ENCODE measurements at regions not wholly inside any gene's neighbourhood (a gene's known extent, or its start where the extent isn't known, plus 50 kb on each side); places are given as distances from the start of the nearest gene placed in this dataset.
"Not testable (repeated sequence)": the region's sequence is repeated elsewhere in the genome, so short reads cannot be mapped to it uniquely, and the experiment has no call there.

GRCh38 chr5:8491254-8491653 is 622.3 kb downstream of the MTRR start:
- DNase-seq, result no peak

GRCh38 chr5:8493176-8493575 is 624.2 kb downstream of the MTRR start:
- DNase-seq, result no peak

GRCh38 chr5:8500426-8500825 is 631.5 kb downstream of the MTRR start:
- DNase-seq, result no peak

GRCh38 chr5:8505196-8505595 is 636.2 kb downstream of the MTRR start:
- no peak for DNase-seq

- no peak for DNase-seq
These were observed 639.3 kb downstream of the MTRR start for GRCh38 chr5:8508231-8508630.

DNA sequence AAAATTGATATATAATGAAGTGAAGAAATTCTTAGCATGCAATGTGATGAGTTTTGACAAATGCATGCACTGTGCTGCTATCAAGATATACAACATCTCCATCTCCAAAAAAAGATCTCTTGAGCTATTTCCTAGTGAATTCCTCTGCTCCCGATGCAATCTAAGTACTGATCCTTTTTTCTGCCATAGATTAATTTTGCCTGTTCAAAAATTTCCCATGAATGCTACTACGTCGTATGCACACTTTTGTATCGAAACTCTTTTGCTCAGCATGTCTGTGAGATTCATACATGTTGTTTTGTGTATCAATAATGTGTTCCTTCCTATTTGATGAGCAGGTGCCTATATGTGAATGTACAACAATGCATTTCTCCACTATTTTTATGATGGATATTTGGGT is 647.4 kb downstream of the MTRR start:
- DNase-seq, result no peak

DNA sequence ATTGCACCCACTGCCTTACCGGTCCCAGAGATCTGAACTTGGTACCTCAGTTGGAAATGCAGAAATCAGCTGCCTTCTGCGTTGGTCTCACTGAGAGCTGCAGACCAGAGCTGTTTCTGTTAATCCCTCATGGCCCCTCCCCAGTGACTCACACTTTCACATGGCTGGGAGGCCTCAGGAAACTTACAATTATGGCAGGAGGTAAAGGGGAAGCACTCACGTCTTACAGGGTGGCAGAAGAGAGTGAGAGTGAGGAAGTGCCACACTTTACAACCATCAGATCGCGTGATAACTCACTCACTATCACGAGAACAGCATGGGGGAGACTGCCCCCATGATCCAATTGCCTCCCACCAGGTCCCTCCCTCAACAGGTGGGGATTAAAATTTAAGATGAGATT is 648.5 kb downstream of the MTRR start:
- no peak for DNase-seq

DNA sequence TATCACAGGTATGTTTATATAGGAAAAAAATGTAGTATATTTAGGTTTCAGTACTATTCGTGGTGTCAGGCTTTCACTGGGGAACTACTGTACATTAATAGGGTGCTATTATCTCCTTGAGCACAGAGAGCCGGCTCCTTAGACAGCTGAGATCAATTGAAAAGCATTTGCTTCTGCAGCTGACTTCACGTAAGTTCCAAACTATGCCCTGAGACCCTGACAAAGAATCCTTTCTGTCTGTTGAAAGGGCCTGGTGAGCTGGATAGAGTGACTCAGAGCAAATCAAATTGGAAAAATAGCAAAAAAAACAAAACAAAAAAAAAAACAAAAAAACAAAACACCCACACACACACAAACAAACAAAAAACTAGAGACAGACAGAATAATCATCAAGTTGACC is 652.0 kb downstream of the MTRR start:
- no peak for DNase-seq

DNA sequence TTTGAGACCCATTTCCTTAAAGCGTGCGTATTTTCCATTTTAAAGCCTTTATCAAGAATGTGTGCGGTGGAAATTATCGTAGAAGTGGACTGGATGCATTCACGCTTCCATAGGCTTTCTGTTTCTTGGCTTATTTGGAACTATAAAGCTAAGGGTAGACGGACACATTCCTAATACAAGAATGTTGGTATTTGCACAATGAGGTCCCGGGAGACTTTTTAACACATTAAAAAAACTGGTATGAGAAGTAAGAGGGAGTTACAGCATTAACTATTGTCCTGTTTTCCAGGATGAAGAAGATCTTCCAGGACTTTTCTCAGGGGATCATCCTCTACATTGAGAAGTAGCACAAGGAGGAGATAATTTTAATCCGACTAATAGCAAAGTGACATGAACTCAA is 653.0 kb downstream of the MTRR start:
- DNase-seq, result no peak

- no peak for DNase-seq
These were observed 653.7 kb downstream of the MTRR start for GRCh38 chr5:8522646-8523045.

GRCh38 chr5:8523501-8523900 is 654.6 kb downstream of the MTRR start:
- DNase-seq, result no peak

GRCh38 chr5:8525819-8526218 is 656.9 kb downstream of the MTRR start:
- DNase-seq, result no peak

GRCh38 chr5:8528106-8528505 is 659.2 kb downstream of the MTRR start:
- DNase-seq, result no peak

- no peak for DNase-seq
These were observed 669.9 kb downstream of the MTRR start for GRCh38 chr5:8538821-8539220.

DNA sequence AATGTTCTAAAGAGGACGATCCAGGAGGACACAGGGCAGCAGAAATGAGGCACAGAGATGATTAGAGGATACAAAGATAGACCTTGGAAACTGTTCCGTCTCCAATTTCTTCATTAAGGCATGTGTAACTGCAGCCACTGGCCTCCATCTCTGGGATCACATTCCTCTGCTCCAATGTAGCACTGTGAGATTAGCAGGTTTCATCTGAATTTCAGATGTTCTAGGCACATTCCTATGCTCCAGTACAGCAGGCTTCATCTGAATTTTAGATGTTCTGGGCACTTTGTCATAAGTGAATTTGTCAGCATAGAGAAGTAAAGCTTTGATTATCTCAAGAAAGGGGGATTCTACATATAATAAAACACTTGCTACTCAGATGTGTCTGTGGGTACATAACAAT is 671.4 kb downstream of the MTRR start:
- no peak for DNase-seq

DNA sequence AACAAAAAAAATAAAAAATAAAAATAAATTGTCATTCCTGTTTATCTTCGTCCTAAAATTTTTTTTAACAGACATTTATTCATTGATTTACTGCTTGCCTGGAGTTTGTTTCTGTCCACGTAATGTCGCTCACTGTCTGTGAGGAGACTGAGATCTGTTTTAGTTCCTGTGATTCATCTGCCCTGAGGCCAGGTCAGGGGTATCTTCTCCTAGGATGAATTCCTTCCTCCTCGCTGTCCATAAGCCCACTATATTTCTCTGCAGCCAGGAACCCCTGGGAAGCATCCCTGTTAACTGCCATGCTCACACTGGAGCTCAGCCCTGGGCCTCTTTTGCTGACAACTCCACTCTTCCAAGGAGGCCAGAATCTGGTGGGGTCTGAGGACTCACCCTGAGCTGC is 682.0 kb downstream of the MTRR start:
- no peak for DNase-seq

GRCh38 chr5:8553364-8553763 is 684.4 kb downstream of the MTRR start:
- DNase-seq, result no peak

DNA sequence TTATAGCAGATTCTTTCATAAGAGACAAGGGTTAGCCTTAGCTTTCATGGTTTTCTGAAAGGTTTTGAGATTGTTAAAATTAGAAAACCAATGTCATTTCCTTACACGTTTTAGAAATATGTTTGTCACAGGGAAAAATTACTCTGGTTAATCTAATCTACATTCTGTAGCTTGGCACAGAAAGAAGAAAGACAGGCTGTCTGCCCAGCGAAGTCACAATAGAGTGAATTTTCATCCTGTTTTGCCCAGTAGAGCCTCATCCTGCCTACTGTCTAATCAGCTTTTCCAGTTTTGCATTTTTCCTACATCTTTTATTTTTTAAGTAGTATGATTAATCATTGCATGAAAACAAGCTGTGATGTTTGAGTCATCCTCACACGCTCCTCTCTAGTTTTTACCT is 688.8 kb downstream of the MTRR start:
- no peak for DNase-seq

- no peak for DNase-seq
These were observed 691.8 kb downstream of the MTRR start for GRCh38 chr5:8560776-8561175.

GRCh38 chr5:8561224-8561840 is 692.4 kb downstream of the MTRR start:
- no peak for DNase-seq

DNA sequence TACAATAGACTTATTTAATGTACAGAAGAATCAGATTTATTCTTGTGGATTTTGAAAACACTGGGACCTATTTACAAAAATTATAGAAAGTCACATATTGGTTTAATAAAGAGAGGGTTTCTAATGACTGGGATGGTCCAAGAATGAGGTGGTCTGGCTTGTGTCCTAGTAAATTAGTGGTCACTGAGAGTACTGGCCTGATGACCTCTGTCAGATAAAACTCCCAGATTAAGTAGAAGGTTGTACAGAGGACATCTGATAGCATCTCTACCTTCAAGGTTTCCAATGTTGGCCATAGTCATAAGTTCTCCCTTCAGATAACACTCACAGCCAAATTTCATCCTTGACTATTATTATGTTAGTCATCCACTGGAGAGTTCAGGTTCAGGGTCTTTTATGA is 692.9 kb downstream of the MTRR start:
- DNase-seq, result no peak

GRCh38 chr5:8563540-8563939 is 694.6 kb downstream of the MTRR start:
- not testable (repeated sequence) for DNase-seq

DNA sequence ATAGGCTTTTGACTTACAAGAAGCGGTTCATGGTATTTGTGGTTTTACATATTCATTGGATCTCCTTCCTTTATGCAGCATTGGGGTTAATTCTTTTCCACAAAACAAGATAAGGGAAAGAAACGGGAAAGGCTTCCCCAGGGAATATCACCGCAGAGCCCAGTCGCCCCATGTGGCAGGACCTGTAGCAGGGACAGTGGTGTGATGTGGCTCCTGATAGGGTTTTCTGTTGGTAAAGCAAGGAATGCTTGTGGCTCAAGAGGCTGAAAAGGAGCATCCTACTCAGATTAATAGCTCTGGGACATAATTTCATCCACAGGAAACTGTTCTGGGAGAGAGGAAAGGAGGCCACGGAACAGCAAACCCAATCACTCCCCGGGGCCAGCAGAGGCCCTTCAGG is 699.9 kb downstream of the MTRR start:
- no peak for DNase-seq

GRCh38 chr5:8570528-8570927 is 701.6 kb downstream of the MTRR start:
- DNase-seq, result no peak

- DNase-seq, result no peak
These were observed 707.2 kb downstream of the MTRR start for GRCh38 chr5:8576178-8576577.

DNA sequence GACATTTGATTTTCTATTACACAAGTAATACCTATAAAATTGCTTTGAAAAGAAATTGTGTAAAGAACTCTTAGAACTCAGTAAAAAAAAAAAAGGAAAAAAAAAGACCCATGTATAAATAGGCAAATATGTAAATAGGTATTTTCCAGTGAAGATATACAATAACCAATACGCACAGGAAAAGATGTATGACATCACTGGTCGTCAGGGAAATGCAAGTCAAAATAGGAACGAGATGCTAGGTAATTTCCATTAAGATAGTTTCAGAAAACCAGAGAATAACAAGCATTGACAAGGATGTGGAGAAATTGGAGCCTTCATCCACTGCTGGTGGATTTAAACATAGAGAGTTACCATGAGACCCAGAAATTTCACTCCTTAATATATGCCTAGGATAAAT is 708.8 kb downstream of the MTRR start:
- DNase-seq, result no peak

All from activated CD4-positive, alpha-beta T cell treated with anti-CD3 and anti-CD28 coated beads for 48 hours (primary cell).